GM19324 (cell line): ENCODE measurements at regions not wholly inside any gene's neighbourhood (a gene's known extent, or its start where the extent isn't known, plus 50 kb on each side); places are given as distances from the start of the nearest gene placed in this dataset.
"Not testable (repeated sequence)": the region's sequence is repeated elsewhere in the genome, so short reads cannot be mapped to it uniquely, and the experiment has no call there.

Experiments used
- ATAC-seq: cut with Tn5 transposase; IDR thresholded peaks from one replicate; pipeline ENCODE4 v1.9.1; 2021; ENCODE audit warnings: mild to moderate bottlenecking, moderate library complexity; ENCODE audit not compliant: unreplicated experiment, low FRiP score

- ATAC-seq, result not testable (repeated sequence)
Measured at GRCh38 chr2:134043028-134043427, 210.8 kb upstream of the MGAT5 start.

- no peak for ATAC-seq
Measured at GRCh38 chr2:134052173-134052572, 201.7 kb upstream of the MGAT5 start.

GRCh38 chr2:134056173-134056572 is 197.7 kb upstream of the MGAT5 start:
- ATAC-seq, result no peak

DNA sequence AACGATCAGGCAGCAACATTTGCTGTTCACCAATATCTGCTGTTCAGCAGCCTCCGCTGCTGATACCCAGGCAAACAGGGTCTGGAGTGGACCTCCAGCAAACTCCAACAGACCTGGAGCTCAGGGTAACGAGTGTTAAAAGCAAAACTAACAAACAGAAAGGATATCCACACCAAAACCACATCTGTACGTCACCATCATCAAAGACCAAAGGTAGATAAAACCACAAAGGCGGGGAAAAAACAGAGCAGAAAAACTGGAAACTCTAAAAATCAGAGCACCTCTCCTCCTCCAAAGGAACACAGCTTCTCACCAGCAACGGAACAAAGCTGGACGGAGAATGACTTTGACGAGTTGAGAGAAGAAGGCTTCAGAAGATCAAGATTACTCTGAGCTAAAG is 192.8 kb upstream of the MGAT5 start:
- not testable (repeated sequence) for ATAC-seq

GRCh38 chr2:134062235-134062634 is 191.6 kb upstream of the MGAT5 start:
- not testable (repeated sequence) for ATAC-seq

DNA sequence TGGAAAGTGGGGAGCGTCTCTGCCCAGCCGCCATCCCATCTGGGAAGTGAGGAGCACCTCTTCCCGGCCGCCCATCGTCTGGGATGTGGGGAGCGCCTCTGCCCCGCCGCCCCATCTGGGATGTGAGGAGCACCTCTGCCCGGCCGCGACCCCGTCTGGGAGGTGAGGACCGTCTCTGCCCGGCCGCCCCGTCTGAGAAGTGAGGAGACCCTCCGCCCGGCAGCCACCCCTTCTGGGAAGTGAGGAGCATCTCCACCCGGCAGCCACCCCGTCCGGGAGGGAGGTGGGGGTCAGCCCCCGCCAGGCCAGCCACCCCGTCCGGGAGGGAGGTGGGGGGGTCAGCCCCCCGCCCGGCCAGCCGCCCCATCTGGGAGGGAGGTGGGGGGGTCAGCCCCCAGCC is 190.0 kb upstream of the MGAT5 start:
- ATAC-seq, result not testable (repeated sequence)

DNA sequence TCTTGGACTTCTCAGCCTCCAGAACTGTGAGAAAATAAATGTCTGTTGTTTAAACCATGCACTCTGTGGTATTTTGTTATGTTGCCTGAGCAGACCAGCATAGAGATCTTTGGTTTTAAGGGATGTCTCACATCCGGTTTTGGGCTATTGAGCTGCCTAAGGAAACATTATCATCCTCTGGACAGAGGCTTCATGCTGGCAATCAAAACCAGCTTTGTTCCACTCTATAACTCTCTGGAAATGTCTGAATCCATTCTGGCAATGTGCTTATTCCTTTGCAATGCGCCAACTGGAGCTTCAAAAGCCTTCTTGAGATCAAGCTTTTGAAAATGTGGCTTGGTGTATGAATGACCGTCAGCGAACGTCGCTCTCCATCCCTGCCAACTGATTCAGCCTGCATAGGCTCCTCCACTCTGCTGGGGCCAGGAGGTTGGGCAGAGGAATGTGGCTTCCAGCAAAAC is 183.6 kb upstream of the MGAT5 start:
- no peak for ATAC-seq

- no peak for ATAC-seq
Measured at GRCh38 chr2:134072341-134072740, 181.5 kb upstream of the MGAT5 start.

GRCh38 chr2:134073023-134073422 is 180.8 kb upstream of the MGAT5 start:
- ATAC-seq, result no peak

- no peak for ATAC-seq
Measured at GRCh38 chr2:134074619-134075018, 179.3 kb upstream of the MGAT5 start.

DNA sequence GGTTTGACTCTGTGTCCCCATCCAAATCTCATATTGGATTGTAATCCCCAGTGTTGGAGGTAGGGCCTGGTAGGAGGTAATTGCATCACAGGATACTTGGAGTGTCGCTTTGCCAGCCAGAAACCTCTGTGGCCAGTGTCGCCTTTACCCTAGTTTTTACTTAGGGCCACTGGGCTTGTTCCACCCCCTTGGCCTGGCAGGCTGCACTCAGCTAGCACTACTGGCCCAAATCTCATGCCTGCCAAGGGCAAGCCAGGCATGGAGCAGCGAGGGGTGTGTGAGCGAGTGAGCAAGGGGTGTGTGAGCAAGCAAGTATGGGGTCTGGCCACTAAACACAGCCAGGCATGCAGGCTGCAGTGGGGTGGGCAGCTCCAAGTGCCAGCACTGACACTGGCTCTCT is 178.7 kb upstream of the MGAT5 start:
- no peak for ATAC-seq

- ATAC-seq, result no peak
Measured at GRCh38 chr2:134078354-134078753, 175.5 kb upstream of the MGAT5 start.

DNA sequence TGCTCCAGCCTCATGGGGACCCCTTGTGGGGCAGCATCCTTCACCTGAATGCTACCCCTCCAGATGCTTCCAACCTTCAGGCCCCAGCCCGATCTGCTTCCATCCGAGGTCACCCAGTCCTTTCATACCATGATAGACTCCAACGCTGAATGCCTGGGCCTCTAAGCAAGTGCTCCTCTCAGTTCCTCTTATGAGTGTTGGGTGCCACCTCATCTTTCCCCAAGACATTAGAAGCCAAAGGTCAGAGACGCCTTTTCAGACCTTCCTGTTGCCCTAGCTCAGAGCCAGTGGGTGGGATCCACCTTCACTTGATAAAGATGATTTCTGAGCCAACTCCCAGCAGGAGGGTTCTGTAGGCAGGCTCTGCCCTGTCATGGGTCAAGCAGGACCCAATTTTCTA is 174.5 kb upstream of the MGAT5 start:
- ATAC-seq, result peak; percentile 95

GRCh38 chr2:134080386-134081089 is 173.3 kb upstream of the MGAT5 start:
- no peak for ATAC-seq

GRCh38 chr2:134081238-134081938 is 172.5 kb upstream of the MGAT5 start:
- no peak for ATAC-seq

DNA sequence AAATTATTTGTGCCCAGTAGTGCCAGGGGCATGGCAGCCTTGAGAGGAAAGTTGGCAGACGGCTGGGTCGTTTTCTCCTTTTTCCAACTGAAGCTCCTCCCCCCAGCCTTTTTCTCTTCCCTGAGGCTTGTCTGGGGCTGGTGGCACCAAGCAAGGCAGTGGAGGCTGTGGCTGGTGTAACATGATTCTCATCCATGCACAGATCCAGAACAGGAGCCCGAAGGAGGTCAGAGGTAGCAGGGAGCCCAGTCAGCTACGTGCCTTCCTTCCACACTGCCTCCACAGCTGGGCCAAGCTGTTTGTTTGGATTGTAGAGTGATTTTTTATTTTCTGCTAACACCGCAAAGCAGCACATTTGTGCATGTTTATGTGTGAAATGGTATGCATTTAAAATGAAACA is 170.3 kb upstream of the MGAT5 start:
- ATAC-seq, result no peak

DNA sequence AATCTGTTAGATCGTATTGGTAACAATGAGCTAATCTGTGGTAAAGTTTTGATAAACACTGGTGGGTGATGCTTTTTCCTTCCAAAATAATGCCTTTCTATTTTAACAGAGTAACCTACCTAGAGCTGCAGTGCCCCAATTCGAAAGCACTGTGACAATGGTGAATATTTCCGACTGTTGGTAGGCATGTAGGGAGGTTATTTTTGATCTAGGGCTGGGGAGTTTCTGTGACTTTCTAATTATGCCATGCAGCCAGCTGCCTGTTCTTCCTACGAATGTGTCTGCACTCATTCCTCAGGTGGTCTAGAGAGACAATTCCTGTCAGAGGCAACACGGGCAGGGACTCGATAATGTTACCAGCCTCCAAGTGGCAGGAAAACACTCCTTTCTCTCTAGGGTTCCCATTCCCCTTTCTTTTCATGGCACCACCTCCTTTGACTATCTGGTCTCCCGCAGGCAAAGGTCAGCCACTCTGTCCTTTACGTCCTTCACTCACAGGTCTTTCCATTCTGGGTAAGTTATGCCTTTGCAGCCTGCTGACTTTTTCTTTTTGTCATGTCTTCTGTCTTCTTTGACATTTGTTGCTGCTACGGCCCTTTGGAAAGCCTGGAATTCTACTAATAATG is 167.2 kb upstream of the MGAT5 start:
- ATAC-seq, result no peak

DNA sequence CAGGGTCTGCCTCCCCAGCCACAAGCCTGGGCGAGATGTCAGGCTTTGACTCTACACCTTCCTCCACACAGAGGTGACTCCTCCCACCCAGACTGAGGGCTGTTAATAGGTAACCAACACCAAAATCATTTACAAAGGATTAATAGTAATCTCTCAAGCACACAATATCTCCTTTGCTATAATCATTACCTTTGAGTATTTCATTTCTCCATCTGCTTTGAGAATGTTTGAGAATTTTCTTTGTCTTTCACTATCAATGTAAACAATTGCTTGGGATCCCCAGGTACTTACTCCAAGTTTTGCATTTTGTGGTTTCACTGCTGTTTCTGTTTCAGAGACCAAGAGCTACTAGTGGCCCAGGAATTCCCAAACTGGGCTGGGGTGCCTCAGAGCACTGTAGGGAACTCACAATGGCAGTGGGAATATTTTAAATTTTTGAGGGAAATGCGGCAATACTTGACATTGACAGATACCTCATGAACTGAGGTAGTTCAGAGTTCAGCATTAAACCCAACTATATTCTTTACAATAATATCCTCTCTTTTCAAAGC is 166.4 kb upstream of the MGAT5 start:
- ATAC-seq, result peak; percentile 77

DNA sequence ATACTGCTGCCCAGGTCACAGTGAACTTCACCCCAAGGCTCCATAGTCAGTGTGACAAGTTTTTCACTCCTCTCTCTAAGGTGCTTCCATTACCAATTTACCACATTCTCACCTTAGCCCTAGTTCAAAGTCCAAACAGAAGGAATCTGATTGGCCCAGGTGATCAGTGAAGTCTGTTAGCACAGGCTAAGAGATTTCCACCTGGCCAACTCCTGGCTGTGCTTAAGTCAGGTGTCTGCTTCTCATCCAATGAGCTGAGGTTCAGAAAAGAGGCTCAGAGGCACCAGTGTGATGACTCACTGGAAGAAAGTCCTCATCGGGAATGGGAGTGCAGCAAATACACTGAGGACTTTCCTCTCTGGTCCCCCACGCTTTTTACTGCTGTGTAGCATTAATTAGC is 164.4 kb upstream of the MGAT5 start:
- ATAC-seq, result no peak

DNA sequence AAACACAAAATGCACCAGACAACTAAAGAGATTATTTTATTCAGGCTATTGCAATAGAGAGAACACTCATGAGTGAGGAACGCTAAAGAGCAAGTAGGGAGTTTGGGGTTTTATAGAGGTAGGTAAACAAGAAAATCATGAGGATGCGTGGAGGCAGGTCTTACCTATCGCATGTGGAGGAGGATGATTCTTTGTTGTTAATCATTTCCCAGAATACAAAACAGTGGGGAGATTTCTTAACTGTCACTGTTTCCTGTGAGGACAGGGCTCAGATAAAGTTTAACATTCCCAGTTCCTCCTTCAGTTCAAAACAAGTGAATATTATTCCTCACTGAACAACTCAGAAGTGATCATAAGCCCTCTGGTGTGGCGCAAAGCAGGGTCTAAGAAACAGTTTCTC is 156.1 kb upstream of the MGAT5 start:
- no peak for ATAC-seq

GRCh38 chr2:134098321-134098720 is 155.6 kb upstream of the MGAT5 start:
- ATAC-seq, result no peak
